ENCODE measurements at regions not wholly inside any gene's neighbourhood (a gene's known extent, or its start where the extent isn't known, plus 50 kb on each side); places are given as distances from the start of the nearest gene placed in this dataset.

- TF ChIP-seq, protein P1, sequence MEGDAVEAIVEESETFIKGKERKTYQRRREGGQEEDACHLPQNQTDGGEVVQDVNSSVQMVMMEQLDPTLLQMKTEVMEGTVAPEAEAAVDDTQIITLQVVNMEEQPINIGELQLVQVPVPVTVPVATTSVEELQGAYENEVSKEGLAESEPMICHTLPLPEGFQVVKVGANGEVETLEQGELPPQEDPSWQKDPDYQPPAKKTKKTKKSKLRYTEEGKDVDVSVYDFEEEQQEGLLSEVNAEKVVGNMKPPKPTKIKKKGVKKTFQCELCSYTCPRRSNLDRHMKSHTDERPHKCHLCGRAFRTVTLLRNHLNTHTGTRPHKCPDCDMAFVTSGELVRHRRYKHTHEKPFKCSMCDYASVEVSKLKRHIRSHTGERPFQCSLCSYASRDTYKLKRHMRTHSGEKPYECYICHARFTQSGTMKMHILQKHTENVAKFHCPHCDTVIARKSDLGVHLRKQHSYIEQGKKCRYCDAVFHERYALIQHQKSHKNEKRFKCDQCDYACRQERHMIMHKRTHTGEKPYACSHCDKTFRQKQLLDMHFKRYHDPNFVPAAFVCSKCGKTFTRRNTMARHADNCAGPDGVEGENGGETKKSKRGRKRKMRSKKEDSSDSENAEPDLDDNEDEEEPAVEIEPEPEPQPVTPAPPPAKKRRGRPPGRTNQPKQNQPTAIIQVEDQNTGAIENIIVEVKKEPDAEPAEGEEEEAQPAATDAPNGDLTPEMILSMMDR (IDR thresholded peaks at IDR 0.05; ENCODE audit: borderline replicate concordance): no peak
- intact Hi-C loops (cut with micrococcal nuclease): no loop called here
- H3K4me3 ChIP-seq: no peak overlapping the region
- DNase-seq: no peak
- no peaks in the 10 kb centered on the region for H3K27me3 ChIP-seq (ENCODE audit: low read depth)
- peaks cover 6% of the 10 kb centered on the region for H3K9me3 ChIP-seq (replicated peaks)
- no peak overlapping the region for H3K27ac ChIP-seq (replicated peaks)
- peaks cover 5% of the 10 kb centered on the region for H3K4me1 ChIP-seq
- H3K36me3 ChIP-seq: no peaks in the 10 kb centered on the region
These were observed 140.6 kb upstream of the SOX9 start for GRCh38 chr17:71980171-71980570.

GRCh38 chr17:71983828-71984227, 137.0 kb upstream of the SOX9 start:
- H3K4me3 ChIP-seq: no peak overlapping the region
- H3K36me3 ChIP-seq: no peaks in the 10 kb centered on the region
- H3K9me3 ChIP-seq (replicated peaks): peaks cover 3% of the 10 kb centered on the region
- TF ChIP-seq, protein P1 (IDR thresholded peaks at IDR 0.05; ENCODE audit: borderline replicate concordance): no peak
- no peak overlapping the region for H3K27ac ChIP-seq (replicated peaks)
- H3K4me1 ChIP-seq: no peaks in the 10 kb centered on the region
- no peaks in the 10 kb centered on the region for H3K27me3 ChIP-seq (ENCODE audit: low read depth)
- no peak for DNase-seq
- intact Hi-C loops (cut with micrococcal nuclease): no loop called here

GRCh38 chr17:71985111-71986039, 135.4 kb upstream of the SOX9 start:
- no peaks in the 10 kb centered on the region for H3K36me3 ChIP-seq
- H3K27ac ChIP-seq (replicated peaks): no peak overlapping the region
- no peak overlapping the region for H3K4me3 ChIP-seq
- TF ChIP-seq, protein P1 (IDR thresholded peaks at IDR 0.05; ENCODE audit: borderline replicate concordance): no peak
- no peak for DNase-seq
- H3K4me1 ChIP-seq: no peaks in the 10 kb centered on the region
- intact Hi-C loops (cut with micrococcal nuclease): no loop called here
- no peaks in the 10 kb centered on the region for H3K9me3 ChIP-seq (replicated peaks)
- H3K27me3 ChIP-seq (ENCODE audit: low read depth): no peaks in the 10 kb centered on the region

DNA sequence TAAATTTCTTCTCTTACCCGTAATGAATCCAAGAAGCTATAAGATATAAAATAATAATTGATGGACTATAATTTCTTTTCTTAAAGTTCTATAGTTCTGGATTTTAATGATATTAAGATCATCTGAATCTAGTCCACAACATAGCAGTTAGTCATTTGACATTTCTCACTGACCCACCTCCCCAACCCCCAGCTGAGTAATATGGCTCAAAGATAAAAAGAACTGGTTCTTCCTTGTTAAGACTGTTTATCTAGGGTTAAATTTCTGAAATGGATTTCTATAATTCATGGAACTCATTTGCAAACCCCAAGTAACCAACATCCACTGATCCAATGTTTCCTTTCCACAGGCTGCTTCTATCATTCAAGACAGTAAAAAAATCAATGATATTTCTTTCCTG, 133.9 kb upstream of the SOX9 start:
- Histone ChIP-seq H3K27ac (replicated peaks) (no peak overlapping the region), H3K27me3 (ENCODE audit: low read depth) (no peaks in the 10 kb centered on the region), H3K9me3 (replicated peaks) (no peaks in the 10 kb centered on the region), H3K4me1 (no peaks in the 10 kb centered on the region), H3K4me3 (no peak overlapping the region), H3K36me3 (no peaks in the 10 kb centered on the region)
- intact Hi-C loops (cut with micrococcal nuclease): no loop called here
- no peak for DNase-seq
- TF ChIP-seq, protein P1 (IDR thresholded peaks at IDR 0.05; ENCODE audit: borderline replicate concordance): no peak

- intact Hi-C loops (cut with micrococcal nuclease): no loop called here
- H3K27ac ChIP-seq (replicated peaks): no peak overlapping the region
- TF ChIP-seq, protein P1 (IDR thresholded peaks at IDR 0.05; ENCODE audit: borderline replicate concordance): no peak
- H3K36me3 ChIP-seq: no peaks in the 10 kb centered on the region
- no peaks in the 10 kb centered on the region for H3K27me3 ChIP-seq (ENCODE audit: low read depth)
- H3K4me1 ChIP-seq: no peaks in the 10 kb centered on the region
- no peak for DNase-seq
- H3K9me3 ChIP-seq (replicated peaks): no peaks in the 10 kb centered on the region
- no peak overlapping the region for H3K4me3 ChIP-seq
These were observed 133.2 kb upstream of the SOX9 start for GRCh38 chr17:71987634-71988033.
